ENCODE measurements at regions not wholly inside any gene's neighbourhood (a gene's known extent, or its start where the extent isn't known, plus 50 kb on each side); places are given as distances from the start of the nearest gene placed in this dataset.

DNA sequence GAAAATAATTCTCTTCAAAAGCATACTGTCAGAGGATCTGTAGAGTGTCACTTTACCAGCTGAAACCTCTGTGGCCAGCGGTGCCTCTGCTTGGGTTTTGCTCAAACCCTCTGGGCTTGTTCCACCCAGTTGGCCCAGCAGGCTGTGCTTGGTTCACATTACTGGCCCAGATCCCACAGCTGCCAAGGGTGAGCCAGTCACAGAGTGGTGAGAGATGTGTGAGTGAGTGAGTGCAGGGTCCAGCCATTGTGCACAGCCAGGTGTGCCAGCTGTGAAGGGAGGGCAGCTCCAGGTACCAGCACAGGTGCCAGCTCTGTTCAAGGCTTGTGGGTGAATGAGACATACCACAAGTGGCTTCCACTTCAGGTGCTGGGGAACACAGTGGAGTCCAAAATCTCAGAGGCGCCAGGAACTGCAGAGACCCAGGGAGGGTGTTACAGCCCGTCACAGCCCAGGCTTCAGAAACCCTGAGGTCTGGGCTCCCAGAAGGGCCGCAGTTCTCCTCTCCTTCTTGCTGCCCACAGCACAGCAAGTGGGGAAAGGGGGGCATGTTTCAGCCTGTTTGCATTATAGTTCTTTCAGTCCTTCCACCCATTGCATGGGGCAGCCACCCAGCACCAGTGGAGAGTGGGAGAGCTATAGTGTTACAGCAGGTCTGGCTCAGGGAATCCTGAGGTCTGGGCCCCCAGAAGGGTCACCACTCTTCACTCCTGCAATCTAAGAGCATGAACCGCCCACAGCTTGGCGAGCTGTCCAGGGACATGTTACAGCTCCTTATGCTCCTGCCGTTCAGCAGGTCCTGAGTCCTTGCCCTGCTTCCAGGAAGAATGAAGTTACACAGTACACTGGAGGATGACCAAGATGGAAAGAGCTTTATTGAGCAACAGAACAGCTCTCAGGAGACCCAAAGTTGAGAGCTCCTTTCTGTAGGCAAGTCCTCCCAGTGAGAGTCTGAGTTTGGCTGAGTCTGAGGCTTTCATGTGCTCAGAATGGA is 931.7 kb upstream of the SORCS1 start:
- DNase-seq (ENCODE audit: low spot score) = no peak
- no peak overlapping the region for H3K27ac ChIP-seq
- H3K4me3 ChIP-seq = no peak overlapping the region
- TF ChIP-seq, protein P1, sequence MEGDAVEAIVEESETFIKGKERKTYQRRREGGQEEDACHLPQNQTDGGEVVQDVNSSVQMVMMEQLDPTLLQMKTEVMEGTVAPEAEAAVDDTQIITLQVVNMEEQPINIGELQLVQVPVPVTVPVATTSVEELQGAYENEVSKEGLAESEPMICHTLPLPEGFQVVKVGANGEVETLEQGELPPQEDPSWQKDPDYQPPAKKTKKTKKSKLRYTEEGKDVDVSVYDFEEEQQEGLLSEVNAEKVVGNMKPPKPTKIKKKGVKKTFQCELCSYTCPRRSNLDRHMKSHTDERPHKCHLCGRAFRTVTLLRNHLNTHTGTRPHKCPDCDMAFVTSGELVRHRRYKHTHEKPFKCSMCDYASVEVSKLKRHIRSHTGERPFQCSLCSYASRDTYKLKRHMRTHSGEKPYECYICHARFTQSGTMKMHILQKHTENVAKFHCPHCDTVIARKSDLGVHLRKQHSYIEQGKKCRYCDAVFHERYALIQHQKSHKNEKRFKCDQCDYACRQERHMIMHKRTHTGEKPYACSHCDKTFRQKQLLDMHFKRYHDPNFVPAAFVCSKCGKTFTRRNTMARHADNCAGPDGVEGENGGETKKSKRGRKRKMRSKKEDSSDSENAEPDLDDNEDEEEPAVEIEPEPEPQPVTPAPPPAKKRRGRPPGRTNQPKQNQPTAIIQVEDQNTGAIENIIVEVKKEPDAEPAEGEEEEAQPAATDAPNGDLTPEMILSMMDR (IDR thresholded peaks at IDR 0.05) = no peak

DNA sequence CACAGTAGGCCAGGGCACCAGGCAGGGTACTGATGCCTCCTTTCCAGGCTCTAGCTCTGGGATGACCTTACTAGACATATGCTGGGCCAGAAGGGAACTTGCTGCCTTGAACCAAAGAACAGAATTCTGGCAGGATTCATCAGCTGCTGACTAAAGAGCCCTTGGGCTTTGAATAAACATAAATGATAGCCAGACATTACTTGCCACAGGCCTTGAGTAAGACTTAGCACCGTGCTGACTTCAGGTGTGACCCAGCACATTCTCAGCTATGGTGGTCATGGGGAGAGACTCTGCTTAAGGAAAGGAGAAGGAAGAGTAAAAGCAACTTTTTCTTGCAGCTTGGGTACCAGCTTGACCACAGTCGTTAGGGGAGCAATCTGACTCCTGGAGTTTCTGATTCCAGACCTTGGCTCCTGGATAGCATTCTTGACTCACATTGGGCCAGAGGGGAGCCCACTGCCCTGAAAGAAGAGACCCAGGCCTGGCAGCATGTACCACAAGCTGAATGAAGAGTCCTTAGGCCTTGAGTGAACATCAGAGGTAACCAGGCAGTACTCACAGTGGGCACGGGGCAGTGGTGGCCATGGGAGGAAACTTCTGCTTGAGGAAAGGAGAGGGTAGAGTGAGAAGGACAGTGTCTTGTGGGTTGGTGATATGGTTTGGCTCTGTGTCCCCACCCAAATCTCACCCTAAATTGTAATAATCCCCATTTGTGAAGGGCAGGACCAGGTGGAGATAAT is 926.1 kb upstream of the SORCS1 start:
- H3K4me3 ChIP-seq = no peak overlapping the region
- TF ChIP-seq, protein P1 (IDR thresholded peaks at IDR 0.05) = no peak
- H3K27ac ChIP-seq = no peak overlapping the region
- no peak for DNase-seq (ENCODE audit: low spot score)

DNA sequence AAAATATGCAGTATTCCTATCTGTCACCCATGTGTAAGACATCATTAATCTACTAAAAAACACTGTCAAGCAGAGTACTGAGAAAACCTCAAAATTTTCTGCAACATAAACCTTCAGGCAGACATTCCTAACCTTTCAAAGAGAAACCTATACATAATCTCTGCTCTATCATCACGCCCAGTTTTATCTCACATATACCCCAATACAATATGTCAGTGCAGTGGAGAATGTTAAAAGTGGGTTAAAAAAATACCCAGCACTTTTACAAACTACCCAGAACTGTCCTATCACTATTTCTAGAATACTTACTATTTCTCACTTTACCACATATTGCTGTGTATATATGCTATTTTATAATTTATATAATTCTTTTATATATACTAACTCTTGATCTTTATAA is 922.0 kb upstream of the SORCS1 start:
- Histone ChIP-seq H3K27ac (no peak overlapping the region), H3K4me3 (no peak overlapping the region)
- TF ChIP-seq, protein P1 (IDR thresholded peaks at IDR 0.05) = no peak
- DNase-seq (ENCODE audit: low spot score) = no peak

GRCh38 chr10:108082596-108082995 is 918.1 kb upstream of the SORCS1 start:
- H3K27ac ChIP-seq = no peak overlapping the region
- no peak for DNase-seq (ENCODE audit: low spot score)
- no peak overlapping the region for H3K4me3 ChIP-seq
- TF ChIP-seq, protein P1 (IDR thresholded peaks at IDR 0.05) = no peak

- Histone ChIP-seq H3K27ac (no peak overlapping the region), H3K4me3 (no peak overlapping the region)
- TF ChIP-seq, protein P1 (IDR thresholded peaks at IDR 0.05) = no peak
- no peak for DNase-seq (ENCODE audit: low spot score)
Observed at GRCh38 chr10:108078263-108078662, 913.8 kb upstream of the SORCS1 start.

- no peak overlapping the region for H3K27ac ChIP-seq
- TF ChIP-seq, protein P1 (IDR thresholded peaks at IDR 0.05) = no peak
- H3K4me3 ChIP-seq = no peak overlapping the region
- DNase-seq (ENCODE audit: low spot score) = no peak
Observed at GRCh38 chr10:108072466-108072865, 908.0 kb upstream of the SORCS1 start.
